Parathyroid adenoma (tissue), 2 donors: ENCODE measurements at regions not wholly inside any gene's neighbourhood (a gene's known extent, or its start where the extent isn't known, plus 50 kb on each side); places are given as distances from the start of the nearest gene placed in this dataset.

ENCODE experiments used
- H2AFZ ChIP-seq: fragments of 300-600 bp; sonication (generic); one replicate; pipeline ENCODE4 v1.7.0; 2017; ENCODE audit warnings: antibody characterized with exemption, mild to moderate bottlenecking
- H3K27ac ChIP-seq: fragments of 300-600 bp; sonication (generic); one replicate; pipeline ENCODE4 v1.7.0; 2017
- H3K27me3 ChIP-seq: fragments of 300-600 bp; sonication (generic); one replicate; pipeline ENCODE4 v1.7.0; 2017; ENCODE audit warnings: low read length; ENCODE audit not compliant: control insufficient read depth, insufficient read depth
- H3K36me3 ChIP-seq: fragments of 300-600 bp; sonication (generic); one replicate; pipeline ENCODE4 v1.7.0; 2017; ENCODE audit warnings: low read length; ENCODE audit not compliant: control insufficient read depth, insufficient read depth
- H3K4me1 ChIP-seq: fragments of 300-600 bp; sonication (generic); one replicate; pipeline ENCODE4 v1.7.0; 2017; ENCODE audit warnings: control low read depth
- H3K4me2 ChIP-seq: fragments of 300-600 bp; sonication (generic); one replicate; pipeline ENCODE4 v1.7.0; 2017; ENCODE audit warnings: low read length
- H3K4me3 ChIP-seq: fragments of 300-600 bp; sonication (generic); one replicate; pipeline ENCODE4 v1.7.0; 2017; ENCODE audit warnings: low read depth, low read length
- H3K79me2 ChIP-seq: fragments of 300-600 bp; sonication (generic); one replicate; pipeline ENCODE4 v1.7.0; 2017; ENCODE audit warnings: control low read depth
- H3K9ac ChIP-seq: fragments of 300-600 bp; sonication (generic); one replicate; pipeline ENCODE4 v1.7.0; 2017; ENCODE audit warnings: mild to moderate bottlenecking
- H3K9me3 ChIP-seq: fragments of 300-600 bp; sonication (generic); one replicate; pipeline ENCODE4 v1.7.0; 2017; ENCODE audit warnings: low read length; ENCODE audit not compliant: control insufficient read depth
- CTCF ChIP-seq: fragments of 300-600 bp; sonication (generic); IDR thresholded peaks from one replicate; pipeline ENCODE4 v1.7.0; 2017; ENCODE audit warnings: antibody characterized with exemption, mild to moderate bottlenecking
- donor health status: primary hyperparathyroidism.

GRCh38 chr14:94675036-94675435 lies 62.8 kb downstream of the SERPINA3 start:
- Histone ChIP-seq H3K4me3 (no peak overlapping the region), H2AFZ (no peak overlapping the region), H3K36me3 (no peaks in the 10 kb centered on the region), H3K79me2 (no peaks in the 10 kb centered on the region), H3K4me1 (no peaks in the 10 kb centered on the region), H3K27me3 (no peaks in the 10 kb centered on the region), H3K9ac (no peak overlapping the region), H3K4me2 (no peak overlapping the region), H3K27ac (no peak overlapping the region), H3K9me3 (no peaks in the 10 kb centered on the region)
- no peak for TF ChIP-seq CTCF

GRCh38 chr14:94673781-94674231 lies 61.6 kb downstream of the SERPINA3 start:
- H3K9me3 ChIP-seq: no peaks in the 10 kb centered on the region
- TF ChIP-seq CTCF: no peak
- H3K27ac ChIP-seq: no peak overlapping the region
- H3K4me1 ChIP-seq: no peaks in the 10 kb centered on the region
- no peaks in the 10 kb centered on the region for H3K36me3 ChIP-seq
- no peak overlapping the region for H3K4me2 ChIP-seq
- no peaks in the 10 kb centered on the region for H3K27me3 ChIP-seq
- H2AFZ ChIP-seq: no peak overlapping the region
- no peak overlapping the region for H3K9ac ChIP-seq
- no peaks in the 10 kb centered on the region for H3K79me2 ChIP-seq
- no peak overlapping the region for H3K4me3 ChIP-seq
